ENCODE measurements at regions not wholly inside any gene's neighbourhood (a gene's known extent, or its start where the extent isn't known, plus 50 kb on each side); places are given as distances from the start of the nearest gene placed in this dataset.

GRCh38 chrX:144275843-144276242 lies 392.0 kb downstream of the UBE2NL start:
- TF ChIP-seq CTCF (IDR thresholded peaks at IDR 0.05) = no peak
- no peak for TF ChIP-seq POLR2A (IDR thresholded peaks at IDR 0.05)
